ENCODE measurements at regions not wholly inside any gene's neighbourhood (a gene's known extent, or its start where the extent isn't known, plus 50 kb on each side); places are given as distances from the start of the nearest gene placed in this dataset.

GRCh38 chr15:95741830-95742229 lies 588.7 kb upstream of the NR2F2 start:
- no peak for TF ChIP-seq POLR2A (IDR thresholded peaks at IDR 0.05)
- TF ChIP-seq CTCF (IDR thresholded peaks at IDR 0.05) = no peak
- TF ChIP-seq POLR2AphosphoS5 (IDR thresholded peaks at IDR 0.05) = no peak
